GM23338 (cell line): ENCODE measurements at regions not wholly inside any gene's neighbourhood (a gene's known extent, or its start where the extent isn't known, plus 50 kb on each side); places are given as distances from the start of the nearest gene placed in this dataset.

Experiments
- ATAC-seq: fragments of 200-7000 bp; cut with Tn5 transposase; 3 replicates; pipeline ENCODE4 v1.9.1; 2020
- DNase-seq: peaks from one replicate; pipeline ENCODE4 v3.0.0-alpha.2; 2015; ENCODE audit warnings: low spot score
- H2AFZ ChIP-seq: fragments of 200-600 bp; sonication (generic); 2 replicates; pipeline ENCODE4 v1.8.0; 2016; ENCODE audit warnings: antibody characterized with exemption, mild to moderate bottlenecking, moderate library complexity
- H3F3A ChIP-seq: fragments of 200-600 bp; sonication (generic); replicated peaks from 2 replicates; pipeline ENCODE4 v1.8.0; 2017; ENCODE audit warnings: antibody characterized with exemption, mixed run types, low read depth
- H3K27ac ChIP-seq: fragments of 200-600 bp; sonication (generic); 2 replicates; pipeline ENCODE4 v1.6.1; 2016; ENCODE audit warnings: low read depth
- H3K27me3 ChIP-seq: fragments of 200-600 bp; sonication (generic); 2 replicates; pipeline ENCODE4 v1.8.0; 2016; ENCODE audit warnings: mild to moderate bottlenecking, mixed run types, moderate library complexity; ENCODE audit not compliant: insufficient read depth
- H3K36me3 ChIP-seq: fragments of 200-600 bp; sonication (generic); 2 replicates; pipeline ENCODE4 v1.8.0; 2016; ENCODE audit warnings: mild to moderate bottlenecking; ENCODE audit not compliant: insufficient read depth
- H3K4me1 ChIP-seq: fragments of 200-600 bp; sonication (generic); 2 replicates; pipeline ENCODE4 v1.8.0; 2016; ENCODE audit warnings: mild to moderate bottlenecking, moderate library complexity; ENCODE audit not compliant: insufficient read depth
- H3K4me2 ChIP-seq: fragments of 200-600 bp; sonication (generic); 2 replicates; pipeline ENCODE4 v1.7.1; 2017; ENCODE audit warnings: mixed run types
- H3K4me3 ChIP-seq: fragments of 200-600 bp; sonication (generic); 2 replicates; pipeline ENCODE4 v1.6.1; 2016; ENCODE audit warnings: mixed run types
- H3K79me2 ChIP-seq: fragments of 200-600 bp; sonication (generic); replicated peaks from 2 replicates; pipeline ENCODE4 v1.8.0; 2017; ENCODE audit warnings: mild to moderate bottlenecking; ENCODE audit not compliant: insufficient read depth
- H3K9me2 ChIP-seq: fragments of 200-600 bp; sonication (generic); 2 replicates; pipeline ENCODE4 v1.8.0; 2017; ENCODE audit not compliant: insufficient read depth
- H4K20me1 ChIP-seq: fragments of 200-600 bp; sonication (generic); replicated peaks from 2 replicates; pipeline ENCODE4 v1.8.0; 2017; ENCODE audit warnings: mild to moderate bottlenecking; ENCODE audit not compliant: insufficient read depth
- H3K27ac Mint-ChIP-seq: 2 replicates; pipeline ENCODE4 v1.8.0; 2020; ENCODE audit warnings: inconsistent platforms, mild to moderate bottlenecking, moderate library complexity, mixed read lengths
- H3K27me3 Mint-ChIP-seq: 3 replicates; pipeline ENCODE4 v1.8.0; 2022; ENCODE audit warnings: low read depth, mild to moderate bottlenecking, moderate library complexity, mixed read lengths, inconsistent platforms; ENCODE audit not compliant: insufficient read depth, poor library complexity
- H3K36me3 Mint-ChIP-seq: 3 replicates; pipeline ENCODE4 v1.8.0; 2021; ENCODE audit warnings: low read depth, mild to moderate bottlenecking, inconsistent platforms, moderate library complexity, mixed read lengths
- H3K4me1 Mint-ChIP-seq: 3 replicates; pipeline ENCODE4 v1.8.0; 2020; ENCODE audit warnings: mild to moderate bottlenecking, inconsistent platforms, mixed read lengths
- H3K4me3 Mint-ChIP-seq: 3 replicates; pipeline ENCODE4 v1.8.0; 2021; ENCODE audit warnings: moderate library complexity, mild to moderate bottlenecking, inconsistent platforms, mixed read lengths
- H3K9me3 Mint-ChIP-seq: 3 replicates; pipeline ENCODE4 v1.8.0; 2020; ENCODE audit warnings: moderate library complexity, mild to moderate bottlenecking, inconsistent platforms, mixed read lengths
- CREB1 ChIP-seq: fragments of 250-450 bp; sonication (Bioruptor Pico); IDR thresholded peaks from 2 replicates; pipeline ENCODE4 v1.5.0; 2020; ENCODE audit warnings: low read depth, mild to moderate bottlenecking, moderate library complexity
- EZH2 ChIP-seq: fragments of 200-600 bp; sonication (generic); IDR thresholded peaks from one replicate; pipeline ENCODE4 v1.8.0; 2017; ENCODE audit warnings: antibody characterized with exemption, mild to moderate bottlenecking, low read depth; ENCODE audit not compliant: unreplicated experiment
- EZH2phosphoT487 ChIP-seq: fragments of 200-600 bp; sonication (generic); IDR thresholded peaks from one replicate; pipeline ENCODE4 v1.8.1; 2018; ENCODE audit warnings: antibody characterized with exemption; ENCODE audit not compliant: unreplicated experiment
- JUNB ChIP-seq: IDR thresholded peaks from one replicate; pipeline ENCODE4 v1.6.1; 2016; ENCODE audit warnings: antibody characterized with exemption; ENCODE audit not compliant: unreplicated experiment
- NANOG ChIP-seq: IDR thresholded peaks from 2 replicates; pipeline ENCODE4 v1.6.1; 2016; ENCODE audit warnings: antibody characterized with exemption, borderline replicate concordance
- POLR2AphosphoS5 ChIP-seq: IDR thresholded peaks from 2 replicates; pipeline ENCODE4 v1.6.1; 2016; ENCODE audit warnings: antibody characterized with exemption, low read depth
- STAT1 ChIP-seq: IDR thresholded peaks from one replicate; pipeline ENCODE4 v1.6.1; 2016; ENCODE audit warnings: antibody characterized with exemption; ENCODE audit not compliant: unreplicated experiment
- ZNF114 ChIP-seq: fragments of 250-450 bp; sonication (Bioruptor Pico); IDR thresholded peaks from 2 replicates; pipeline ENCODE4 v1.5.0; 2020; ENCODE audit warnings: mild to moderate bottlenecking, moderate library complexity
- ZNF331 ChIP-seq: fragments of 250-450 bp; sonication (Bioruptor Pico); IDR thresholded peaks from 2 replicates; pipeline ENCODE4 v1.5.0; 2020; ENCODE audit warnings: low read depth, mild to moderate bottlenecking, moderate library complexity
- TF ChIP-seq, protein P1 (sequence below): IDR thresholded peaks from 2 replicates; pipeline ENCODE4 v1.6.1; 2016; ENCODE audit warnings: antibody characterized with exemption
- TF ChIP-seq, protein P2 (sequence below): IDR thresholded peaks from one replicate; pipeline ENCODE4 v1.6.1; 2018; ENCODE audit warnings: antibody characterized with exemption; ENCODE audit not compliant: unreplicated experiment
- TF ChIP-seq, protein P3 (sequence below), 2 experiments: fragments of 200-600 bp in 1 of 2; sonication (generic) in 1 of 2; conservative IDR thresholded peaks; 2 replicates each; pipeline versions ENCODE4 v1.5.1 to v1.6.1; 2016 to 2017; ENCODE audit warnings: antibody characterized with exemption in 2 of 2, low read depth in 2 of 2, mild to moderate bottlenecking in 2 of 2, moderate library complexity in 1 of 2
- TF ChIP-seq, protein P4 (sequence below): fragments of 250-450 bp; sonication (Bioruptor Pico); IDR thresholded peaks from 2 replicates; pipeline ENCODE4 v1.5.0; 2020; ENCODE audit warnings: mild to moderate bottlenecking, moderate library complexity

DNA sequence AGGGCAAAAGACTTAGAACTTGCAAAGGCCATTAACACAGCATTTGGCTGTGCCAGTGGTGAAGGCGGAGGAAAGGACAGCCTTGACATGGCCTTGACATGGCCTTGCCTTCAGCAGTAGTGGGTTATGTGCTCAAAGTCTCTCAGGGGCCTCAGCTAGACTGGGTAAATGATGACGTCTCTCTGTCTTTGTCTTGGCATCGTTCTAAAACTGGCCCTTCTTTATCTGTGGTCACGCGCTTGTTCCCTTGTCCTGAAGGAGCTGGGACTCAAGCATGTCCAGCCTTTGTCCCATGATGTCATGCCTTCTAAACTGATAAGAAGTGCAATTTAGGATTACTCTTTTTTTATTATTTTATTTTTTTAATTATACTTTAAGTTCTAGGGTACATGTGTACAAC is 88.7 kb upstream of the ATP10B start:
- H3K9me3 Mint-ChIP-seq, result peaks cover 19% of the 10 kb centered on the region; the same call in 2 of the 3 replicates
- DNase-seq (no peak), ATAC-seq (no peak)
- Histone ChIP-seq H2AFZ (no peak overlapping the region), H3F3A (no peaks in the 10 kb centered on the region), H4K20me1 (no peaks in the 10 kb centered on the region), H3K27me3 (no peaks in the 10 kb centered on the region), H3K4me1 (no peaks in the 10 kb centered on the region), H3K36me3 (no peaks in the 10 kb centered on the region), H3K27ac (no peak overlapping the region), H3K4me3 (no peak overlapping the region), H3K4me2 (no peak overlapping the region), H3K79me2 (no peaks in the 10 kb centered on the region), H3K9me2 (peaks cover 3% of the 10 kb centered on the region; the same call in 1 of the 2 replicates)
- no peak overlapping the region for H3K27ac Mint-ChIP-seq
- H3K36me3 Mint-ChIP-seq, result no peaks in the 10 kb centered on the region; the same call in 2 of the 3 replicates
- no peak overlapping the region for H3K4me3 Mint-ChIP-seq
- no peak for TF ChIP-seq STAT1
- TF ChIP-seq, protein P1, sequence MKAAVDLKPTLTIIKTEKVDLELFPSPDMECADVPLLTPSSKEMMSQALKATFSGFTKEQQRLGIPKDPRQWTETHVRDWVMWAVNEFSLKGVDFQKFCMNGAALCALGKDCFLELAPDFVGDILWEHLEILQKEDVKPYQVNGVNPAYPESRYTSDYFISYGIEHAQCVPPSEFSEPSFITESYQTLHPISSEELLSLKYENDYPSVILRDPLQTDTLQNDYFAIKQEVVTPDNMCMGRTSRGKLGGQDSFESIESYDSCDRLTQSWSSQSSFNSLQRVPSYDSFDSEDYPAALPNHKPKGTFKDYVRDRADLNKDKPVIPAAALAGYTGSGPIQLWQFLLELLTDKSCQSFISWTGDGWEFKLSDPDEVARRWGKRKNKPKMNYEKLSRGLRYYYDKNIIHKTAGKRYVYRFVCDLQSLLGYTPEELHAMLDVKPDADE, result no peak
- TF ChIP-seq EZH2phosphoT487, result no peak
- no peak for TF ChIP-seq EZH2
- TF ChIP-seq POLR2AphosphoS5, result no peak
- no peak for TF ChIP-seq ZNF331 (CRISPR knock-in tag)
- TF ChIP-seq NANOG, result no peak
- TF ChIP-seq ZNF114, result no peak
- TF ChIP-seq, protein P2, sequence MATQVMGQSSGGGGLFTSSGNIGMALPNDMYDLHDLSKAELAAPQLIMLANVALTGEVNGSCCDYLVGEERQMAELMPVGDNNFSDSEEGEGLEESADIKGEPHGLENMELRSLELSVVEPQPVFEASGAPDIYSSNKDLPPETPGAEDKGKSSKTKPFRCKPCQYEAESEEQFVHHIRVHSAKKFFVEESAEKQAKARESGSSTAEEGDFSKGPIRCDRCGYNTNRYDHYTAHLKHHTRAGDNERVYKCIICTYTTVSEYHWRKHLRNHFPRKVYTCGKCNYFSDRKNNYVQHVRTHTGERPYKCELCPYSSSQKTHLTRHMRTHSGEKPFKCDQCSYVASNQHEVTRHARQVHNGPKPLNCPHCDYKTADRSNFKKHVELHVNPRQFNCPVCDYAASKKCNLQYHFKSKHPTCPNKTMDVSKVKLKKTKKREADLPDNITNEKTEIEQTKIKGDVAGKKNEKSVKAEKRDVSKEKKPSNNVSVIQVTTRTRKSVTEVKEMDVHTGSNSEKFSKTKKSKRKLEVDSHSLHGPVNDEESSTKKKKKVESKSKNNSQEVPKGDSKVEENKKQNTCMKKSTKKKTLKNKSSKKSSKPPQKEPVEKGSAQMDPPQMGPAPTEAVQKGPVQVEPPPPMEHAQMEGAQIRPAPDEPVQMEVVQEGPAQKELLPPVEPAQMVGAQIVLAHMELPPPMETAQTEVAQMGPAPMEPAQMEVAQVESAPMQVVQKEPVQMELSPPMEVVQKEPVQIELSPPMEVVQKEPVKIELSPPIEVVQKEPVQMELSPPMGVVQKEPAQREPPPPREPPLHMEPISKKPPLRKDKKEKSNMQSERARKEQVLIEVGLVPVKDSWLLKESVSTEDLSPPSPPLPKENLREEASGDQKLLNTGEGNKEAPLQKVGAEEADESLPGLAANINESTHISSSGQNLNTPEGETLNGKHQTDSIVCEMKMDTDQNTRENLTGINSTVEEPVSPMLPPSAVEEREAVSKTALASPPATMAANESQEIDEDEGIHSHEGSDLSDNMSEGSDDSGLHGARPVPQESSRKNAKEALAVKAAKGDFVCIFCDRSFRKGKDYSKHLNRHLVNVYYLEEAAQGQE, result no peak
- TF ChIP-seq, protein P3, sequence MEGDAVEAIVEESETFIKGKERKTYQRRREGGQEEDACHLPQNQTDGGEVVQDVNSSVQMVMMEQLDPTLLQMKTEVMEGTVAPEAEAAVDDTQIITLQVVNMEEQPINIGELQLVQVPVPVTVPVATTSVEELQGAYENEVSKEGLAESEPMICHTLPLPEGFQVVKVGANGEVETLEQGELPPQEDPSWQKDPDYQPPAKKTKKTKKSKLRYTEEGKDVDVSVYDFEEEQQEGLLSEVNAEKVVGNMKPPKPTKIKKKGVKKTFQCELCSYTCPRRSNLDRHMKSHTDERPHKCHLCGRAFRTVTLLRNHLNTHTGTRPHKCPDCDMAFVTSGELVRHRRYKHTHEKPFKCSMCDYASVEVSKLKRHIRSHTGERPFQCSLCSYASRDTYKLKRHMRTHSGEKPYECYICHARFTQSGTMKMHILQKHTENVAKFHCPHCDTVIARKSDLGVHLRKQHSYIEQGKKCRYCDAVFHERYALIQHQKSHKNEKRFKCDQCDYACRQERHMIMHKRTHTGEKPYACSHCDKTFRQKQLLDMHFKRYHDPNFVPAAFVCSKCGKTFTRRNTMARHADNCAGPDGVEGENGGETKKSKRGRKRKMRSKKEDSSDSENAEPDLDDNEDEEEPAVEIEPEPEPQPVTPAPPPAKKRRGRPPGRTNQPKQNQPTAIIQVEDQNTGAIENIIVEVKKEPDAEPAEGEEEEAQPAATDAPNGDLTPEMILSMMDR (conservative IDR thresholded peaks at IDR 0.05; ENCODE audit: low read depth in 2 of 2), result no peak
- TF ChIP-seq, protein P4, sequence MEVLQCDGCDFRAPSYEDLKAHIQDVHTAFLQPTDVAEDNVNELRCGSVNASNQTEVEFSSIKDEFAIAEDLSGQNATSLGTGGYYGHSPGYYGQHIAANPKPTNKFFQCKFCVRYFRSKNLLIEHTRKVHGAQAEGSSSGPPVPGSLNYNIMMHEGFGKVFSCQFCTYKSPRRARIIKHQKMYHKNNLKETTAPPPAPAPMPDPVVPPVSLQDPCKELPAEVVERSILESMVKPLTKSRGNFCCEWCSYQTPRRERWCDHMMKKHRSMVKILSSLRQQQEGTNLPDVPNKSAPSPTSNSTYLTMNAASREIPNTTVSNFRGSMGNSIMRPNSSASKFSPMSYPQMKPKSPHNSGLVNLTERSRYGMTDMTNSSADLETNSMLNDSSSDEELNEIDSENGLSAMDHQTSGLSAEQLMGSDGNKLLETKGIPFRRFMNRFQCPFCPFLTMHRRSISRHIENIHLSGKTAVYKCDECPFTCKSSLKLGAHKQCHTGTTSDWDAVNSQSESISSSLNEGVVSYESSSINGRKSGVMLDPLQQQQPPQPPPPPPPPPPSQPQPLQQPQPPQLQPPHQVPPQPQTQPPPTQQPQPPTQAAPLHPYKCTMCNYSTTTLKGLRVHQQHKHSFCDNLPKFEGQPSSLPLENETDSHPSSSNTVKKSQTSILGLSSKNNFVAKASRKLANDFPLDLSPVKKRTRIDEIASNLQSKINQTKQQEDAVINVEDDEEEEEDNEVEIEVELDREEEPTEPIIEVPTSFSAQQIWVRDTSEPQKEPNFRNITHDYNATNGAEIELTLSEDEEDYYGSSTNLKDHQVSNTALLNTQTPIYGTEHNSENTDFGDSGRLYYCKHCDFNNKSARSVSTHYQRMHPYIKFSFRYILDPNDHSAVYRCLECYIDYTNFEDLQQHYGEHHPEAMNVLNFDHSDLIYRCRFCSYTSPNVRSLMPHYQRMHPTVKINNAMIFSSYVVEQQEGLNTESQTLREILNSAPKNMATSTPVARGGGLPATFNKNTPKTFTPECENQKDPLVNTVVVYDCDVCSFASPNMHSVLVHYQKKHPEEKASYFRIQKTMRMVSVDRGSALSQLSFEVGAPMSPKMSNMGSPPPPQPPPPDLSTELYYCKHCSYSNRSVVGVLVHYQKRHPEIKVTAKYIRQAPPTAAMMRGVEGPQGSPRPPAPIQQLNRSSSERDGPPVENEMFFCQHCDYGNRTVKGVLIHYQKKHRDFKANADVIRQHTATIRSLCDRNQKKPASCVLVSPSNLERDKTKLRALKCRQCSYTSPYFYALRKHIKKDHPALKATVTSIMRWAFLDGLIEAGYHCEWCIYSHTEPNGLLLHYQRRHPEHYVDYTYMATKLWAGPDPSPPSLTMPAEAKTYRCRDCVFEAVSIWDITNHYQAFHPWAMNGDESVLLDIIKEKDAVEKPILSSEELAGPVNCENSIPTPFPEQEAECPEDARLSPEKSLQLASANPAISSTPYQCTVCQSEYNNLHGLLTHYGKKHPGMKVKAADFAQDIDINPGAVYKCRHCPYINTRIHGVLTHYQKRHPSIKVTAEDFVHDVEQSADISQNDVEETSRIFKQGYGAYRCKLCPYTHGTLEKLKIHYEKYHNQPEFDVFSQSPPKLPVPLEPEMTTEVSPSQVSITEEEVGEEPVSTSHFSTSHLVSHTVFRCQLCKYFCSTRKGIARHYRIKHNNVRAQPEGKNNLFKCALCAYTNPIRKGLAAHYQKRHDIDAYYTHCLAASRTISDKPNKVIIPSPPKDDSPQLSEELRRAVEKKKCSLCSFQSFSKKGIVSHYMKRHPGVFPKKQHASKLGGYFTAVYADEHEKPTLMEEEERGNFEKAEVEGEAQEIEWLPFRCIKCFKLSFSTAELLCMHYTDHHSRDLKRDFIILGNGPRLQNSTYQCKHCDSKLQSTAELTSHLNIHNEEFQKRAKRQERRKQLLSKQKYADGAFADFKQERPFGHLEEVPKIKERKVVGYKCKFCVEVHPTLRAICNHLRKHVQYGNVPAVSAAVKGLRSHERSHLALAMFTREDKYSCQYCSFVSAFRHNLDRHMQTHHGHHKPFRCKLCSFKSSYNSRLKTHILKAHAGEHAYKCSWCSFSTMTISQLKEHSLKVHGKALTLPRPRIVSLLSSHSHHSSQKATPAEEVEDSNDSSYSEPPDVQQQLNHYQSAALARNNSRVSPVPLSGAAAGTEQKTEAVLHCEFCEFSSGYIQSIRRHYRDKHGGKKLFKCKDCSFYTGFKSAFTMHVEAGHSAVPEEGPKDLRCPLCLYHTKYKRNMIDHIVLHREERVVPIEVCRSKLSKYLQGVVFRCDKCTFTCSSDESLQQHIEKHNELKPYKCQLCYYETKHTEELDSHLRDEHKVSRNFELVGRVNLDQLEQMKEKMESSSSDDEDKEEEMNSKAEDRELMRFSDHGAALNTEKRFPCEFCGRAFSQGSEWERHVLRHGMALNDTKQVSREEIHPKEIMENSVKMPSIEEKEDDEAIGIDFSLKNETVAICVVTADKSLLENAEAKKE, result no peak
- no peak for TF ChIP-seq JUNB
- TF ChIP-seq CREB1 (CRISPR knock-in tag), result no peak
- H3K27me3 Mint-ChIP-seq, result no peaks in the 10 kb centered on the region
- no peaks in the 10 kb centered on the region for H3K4me1 Mint-ChIP-seq
